Osteoblast (primary cell): ENCODE measurements at regions not wholly inside any gene's neighbourhood (a gene's known extent, or its start where the extent isn't known, plus 50 kb on each side); places are given as distances from the start of the nearest gene placed in this dataset.

Experiments used
- DNase-seq: peaks from one replicate; pipeline ENCODE4 v3.0.0; 2011; ENCODE audit warnings: low spot score, mixed read lengths; ENCODE audit not compliant: insufficient read length; ENCODE audit errors: missing footprints
- H2AFZ ChIP-seq: 2 replicates; pipeline ENCODE4 v1.6.0; 2011; ENCODE audit warnings: mild to moderate bottlenecking, low read length
- H3K27ac ChIP-seq: 2 replicates; pipeline ENCODE4 v1.5.1; 2011; ENCODE audit warnings: mild to moderate bottlenecking, low read depth, low read length, moderate library complexity
- H3K27me3 ChIP-seq: 2 replicates; pipeline ENCODE4 v1.6.0; 2012; ENCODE audit warnings: mild to moderate bottlenecking, control low read depth, inconsistent platforms, low read length, moderate library complexity; ENCODE audit not compliant: insufficient read depth
- H3K36me3 ChIP-seq: 2 replicates; pipeline ENCODE4 v1.5.1; 2011; ENCODE audit warnings: mild to moderate bottlenecking, low read length, control low read depth, moderate library complexity; ENCODE audit not compliant: insufficient read depth
- H3K4me1 ChIP-seq: 2 replicates; pipeline ENCODE4 v1.5.1; 2011; ENCODE audit warnings: mild to moderate bottlenecking, low read length, control low read depth, moderate library complexity; ENCODE audit not compliant: insufficient read depth
- H3K4me2 ChIP-seq: 2 replicates; pipeline ENCODE4 v1.6.0; 2011; ENCODE audit warnings: mild to moderate bottlenecking, low read length; ENCODE audit not compliant: insufficient read depth
- H3K4me3 ChIP-seq: fragments of 200-600 bp; sonication (generic); 3 replicates; pipeline ENCODE4 v1.5.1; 2012; ENCODE audit warnings: mild to moderate bottlenecking, low read length, inconsistent platforms; ENCODE audit not compliant: insufficient read depth
- H3K79me2 ChIP-seq: 2 replicates; pipeline ENCODE4 v1.6.0; 2012; ENCODE audit warnings: mild to moderate bottlenecking, low read length, control low read depth, inconsistent platforms; ENCODE audit not compliant: insufficient read depth
- H3K9me3 ChIP-seq: 2 replicates; pipeline ENCODE4 v1.5.1; 2011; ENCODE audit warnings: low read depth, low read length, control low read depth
- H4K20me1 ChIP-seq: 2 replicates; pipeline ENCODE4 v1.6.0; 2012; ENCODE audit warnings: mild to moderate bottlenecking, low read length, control low read depth; ENCODE audit not compliant: insufficient read depth
- CTCF ChIP-seq: IDR thresholded peaks from 2 replicates; pipeline ENCODE4 v1.5.1; 2011; ENCODE audit warnings: mild to moderate bottlenecking, low read depth, low read length, moderate library complexity; ENCODE audit errors: extremely low read depth

GRCh38 chrX:68910731-68911428 lies 82.1 kb downstream of the EFNB1 start:
- Histone ChIP-seq H3K79me2 (no peaks in the 10 kb centered on the region), H3K27ac (no peak overlapping the region), H4K20me1 (peaks cover 2% of the 10 kb centered on the region), H3K4me3 (no peak overlapping the region), H3K27me3 (peaks cover 32% of the 10 kb centered on the region), H2AFZ (no peak overlapping the region), H3K9me3 (no peaks in the 10 kb centered on the region), H3K4me1 (no peaks in the 10 kb centered on the region), H3K36me3 (no peaks in the 10 kb centered on the region), H3K4me2 (no peak overlapping the region)
- no peak for TF ChIP-seq CTCF
- no peak for DNase-seq

- Histone ChIP-seq H3K27ac (no peak overlapping the region), H3K27me3 (peaks cover 32% of the 10 kb centered on the region), H4K20me1 (peaks cover 2% of the 10 kb centered on the region), H3K36me3 (no peaks in the 10 kb centered on the region), H3K4me3 (no peak overlapping the region), H3K4me1 (no peaks in the 10 kb centered on the region), H3K4me2 (no peak overlapping the region), H2AFZ (no peak overlapping the region), H3K79me2 (no peaks in the 10 kb centered on the region), H3K9me3 (no peaks in the 10 kb centered on the region)
- DNase-seq = no peak
- TF ChIP-seq CTCF = no peak
These were observed 81.1 kb downstream of the EFNB1 start for GRCh38 chrX:68909945-68910344.

- Histone ChIP-seq H4K20me1 (peaks cover 2% of the 10 kb centered on the region), H3K27me3 (peaks cover 32% of the 10 kb centered on the region), H3K36me3 (no peaks in the 10 kb centered on the region), H3K27ac (no peak overlapping the region), H3K4me3 (no peak overlapping the region), H3K4me2 (no peak overlapping the region), H3K4me1 (no peaks in the 10 kb centered on the region), H2AFZ (no peak overlapping the region), H3K9me3 (no peaks in the 10 kb centered on the region), H3K79me2 (no peaks in the 10 kb centered on the region)
- no peak for DNase-seq
- TF ChIP-seq CTCF = no peak
These were observed 79.2 kb downstream of the EFNB1 start for GRCh38 chrX:68908071-68908470.

- Histone ChIP-seq H3K4me3 (no peak overlapping the region), H3K27me3 (peaks cover 17% of the 10 kb centered on the region), H3K4me2 (no peak overlapping the region), H3K79me2 (no peaks in the 10 kb centered on the region), H3K9me3 (no peaks in the 10 kb centered on the region), H3K4me1 (no peaks in the 10 kb centered on the region), H2AFZ (no peak overlapping the region), H3K27ac (no peak overlapping the region), H3K36me3 (no peaks in the 10 kb centered on the region), H4K20me1 (no peaks in the 10 kb centered on the region)
- no peak for DNase-seq
- TF ChIP-seq CTCF = no peak
These were observed 74.1 kb downstream of the EFNB1 start for GRCh38 chrX:68902706-68903504.
